IMR-90 (cell line): ENCODE measurements at regions not wholly inside any gene's neighbourhood (a gene's known extent, or its start where the extent isn't known, plus 50 kb on each side); places are given as distances from the start of the nearest gene placed in this dataset.

Source experiments
- ATAC-seq: fragments of 200-7000 bp; cut with Tn5 transposase; 2 replicates; pipeline ENCODE4 v1.9.1; 2020; ENCODE audit warnings: low read depth, mild to moderate bottlenecking, moderate library complexity
- BruUV-seq: library from RNA; stranded (reverse); fragments of 400-500 nt; replicated peaks from 2 replicates; lab custom pipeline; 2021; lab: Mats Ljungman, UMichigan
- CTCF ChIA-PET: fragments of 300-600 bp; formaldehyde crosslinking; extraction: SDS; loops from one replicate; lab custom pipeline; 2021; ENCODE audit warnings: antibody characterized with exemption; lab: Yijun Ruan, JAX
- POLR2A ChIA-PET: fragments of 300-600 bp; sonication (Branson Sonifier 250); formaldehyde crosslinking; loops from one replicate; lab custom pipeline; 2022; ENCODE audit warnings: antibody characterized with exemption; ENCODE audit not compliant: unreplicated experiment; lab: Charles Lee
- DNase-seq: peaks from one replicate; pipeline ENCODE4 v3.0.0; 2013
- H2AFZ ChIP-seq: replicated peaks from 2 replicates; pipeline ENCODE3; 2013; ENCODE audit warnings: low read length, mild to moderate bottlenecking; ENCODE audit not compliant: poor library complexity
- H2AK5ac ChIP-seq: 2 replicates; pipeline ENCODE4 v1.6.1; 2013; ENCODE audit warnings: low read depth, low read length, inconsistent platforms
- H2AK9ac ChIP-seq: replicated peaks from 2 replicates; pipeline ENCODE3; 2013; ENCODE audit warnings: mild to moderate bottlenecking, low read depth, low read length, moderate library complexity; ENCODE audit not compliant: poor library complexity
- H2BK120ac ChIP-seq: 2 replicates; pipeline ENCODE4 v1.6.1; 2013; ENCODE audit warnings: low read depth, low read length, inconsistent platforms
- H2BK15ac ChIP-seq: 3 replicates; pipeline ENCODE4 v1.6.1; 2013; ENCODE audit warnings: low read depth, low read length, inconsistent platforms
- H2BK20ac ChIP-seq: 2 replicates; pipeline ENCODE4 v1.6.1; 2013; ENCODE audit warnings: low read depth, mild to moderate bottlenecking, inconsistent platforms, low read length, moderate library complexity
- H2BK5ac ChIP-seq: 2 replicates; pipeline ENCODE4 v1.6.1; 2013; ENCODE audit warnings: mild to moderate bottlenecking, low read depth, low read length, inconsistent platforms; ENCODE audit not compliant: poor library complexity, severe bottlenecking
- H3K14ac ChIP-seq: replicated peaks from 2 replicates; pipeline ENCODE4 v1.6.1; 2013; ENCODE audit warnings: low read depth, low read length, inconsistent platforms
- H3K18ac ChIP-seq: 2 replicates; pipeline ENCODE4 v1.6.1; 2013; ENCODE audit warnings: low read depth, low read length, control low read depth
- H3K23ac ChIP-seq: 2 replicates; pipeline ENCODE4 v1.6.1; 2013; ENCODE audit warnings: low read depth, low read length, inconsistent platforms
- H3K27ac ChIP-seq: 2 replicates; pipeline ENCODE4 v1.5.1; 2013; ENCODE audit warnings: mild to moderate bottlenecking, control low read depth, low read length; ENCODE audit not compliant: insufficient read depth
- H3K27me3 ChIP-seq: 2 replicates; pipeline ENCODE4 v1.6.1; 2013; ENCODE audit warnings: low read length; ENCODE audit not compliant: control insufficient read depth, insufficient read depth
- H3K36me3 ChIP-seq: 2 replicates; pipeline ENCODE4 v1.6.1; 2013; ENCODE audit warnings: low read length, mixed read lengths; ENCODE audit not compliant: control insufficient read depth, insufficient read depth
- H3K4ac ChIP-seq: 2 replicates; pipeline ENCODE4 v1.6.1; 2013; ENCODE audit warnings: low read depth, low read length, inconsistent platforms
- H3K4me1 ChIP-seq: 2 replicates; pipeline ENCODE4 v1.6.1; 2013; ENCODE audit warnings: low read length, mixed read lengths; ENCODE audit not compliant: control insufficient read depth, insufficient read depth
- H3K4me2 ChIP-seq: 2 replicates; pipeline ENCODE4 v1.6.1; 2013; ENCODE audit warnings: low read depth, mild to moderate bottlenecking, control low read depth, low read length, moderate library complexity
- H3K4me3 ChIP-seq: 2 replicates; pipeline ENCODE4 v1.5.1; 2013; ENCODE audit warnings: low read depth, mild to moderate bottlenecking, control low read depth, low read length, moderate library complexity; ENCODE audit not compliant: insufficient read depth
- H3K56ac ChIP-seq: 2 replicates; pipeline ENCODE4 v1.6.1; 2013; ENCODE audit warnings: low read length, inconsistent platforms; ENCODE audit not compliant: insufficient read depth; ENCODE audit errors: extremely low read depth
- H3K79me1 ChIP-seq, 2 experiments: 2 replicates each; pipeline ENCODE4 v1.6.1; 2013; ENCODE audit warnings: low read length in 2 of 2, inconsistent platforms in 1 of 2, low read depth in 1 of 2
- H3K9ac ChIP-seq: 2 replicates; pipeline ENCODE4 v1.6.1; 2013; ENCODE audit warnings: low read depth, low read length, control low read depth
- H3K9me1 ChIP-seq: 2 replicates; pipeline ENCODE4 v1.6.1; 2013; ENCODE audit warnings: low read length, inconsistent platforms; ENCODE audit not compliant: insufficient read depth
- H3K9me3 ChIP-seq: 2 replicates; pipeline ENCODE4 v1.6.1; 2013; ENCODE audit warnings: low read length; ENCODE audit not compliant: control insufficient read depth, insufficient read depth
- H4K20me1 ChIP-seq: 2 replicates; pipeline ENCODE4 v1.6.1; 2013; ENCODE audit warnings: low read length, inconsistent platforms; ENCODE audit not compliant: insufficient read depth
- H4K5ac ChIP-seq: 2 replicates; pipeline ENCODE4 v1.6.1; 2013; ENCODE audit warnings: mild to moderate bottlenecking, low read depth, low read length, control low read depth
- H4K8ac ChIP-seq, 2 experiments: 2 replicates each; pipeline ENCODE4 v1.6.1; 2013; ENCODE audit warnings: low read depth in 2 of 2, low read length in 2 of 2, control low read depth in 1 of 2, inconsistent platforms in 1 of 2
- H4K91ac ChIP-seq: 2 replicates; pipeline ENCODE4 v1.6.1; 2013; ENCODE audit warnings: low read depth, low read length, inconsistent platforms; ENCODE audit not compliant: insufficient read depth
- BHLHE40 ChIP-seq: fragments of 150-350 bp; IDR thresholded peaks from 2 replicates; pipeline ENCODE4 v1.6.1; 2016; ENCODE audit warnings: mild to moderate bottlenecking, low read depth, low read length
- CEBPB ChIP-seq: IDR thresholded peaks from 2 replicates; pipeline ENCODE4 v1.6.1; 2012; ENCODE audit warnings: low read depth, low read length, improper control_type of control experiment
- CHD1 ChIP-seq: IDR thresholded peaks from 2 replicates; pipeline ENCODE4 v1.6.1; 2012; ENCODE audit warnings: low read depth, low read length, improper control_type of control experiment
- FOS ChIP-seq: fragments of 150-350 bp; IDR thresholded peaks from 2 replicates; pipeline ENCODE4 v1.6.1; 2016; ENCODE audit warnings: low read depth, low read length
- MAFK ChIP-seq: IDR thresholded peaks from 2 replicates; pipeline ENCODE4 v1.6.1; 2012; ENCODE audit warnings: low read depth, low read length, improper control_type of control experiment
- MAZ ChIP-seq: IDR thresholded peaks from 2 replicates; pipeline ENCODE4 v1.6.1; 2012; ENCODE audit warnings: low read depth, mild to moderate bottlenecking, low read length, improper control_type of control experiment, moderate library complexity, borderline replicate concordance
- MXI1 ChIP-seq: IDR thresholded peaks from 2 replicates; pipeline ENCODE4 v1.6.1; 2012; ENCODE audit warnings: low read depth, mild to moderate bottlenecking, low read length, moderate library complexity, borderline replicate concordance
- NFE2L2 ChIP-seq: fragments of 150-350 bp; IDR thresholded peaks from 2 replicates; pipeline ENCODE4 v1.6.1; 2016; ENCODE audit warnings: low read depth, mild to moderate bottlenecking, low read length
- POLR2A ChIP-seq: IDR thresholded peaks from 2 replicates; pipeline ENCODE4 v1.6.1; 2012; ENCODE audit warnings: mild to moderate bottlenecking, low read depth, low read length
- RAD21 ChIP-seq: IDR thresholded peaks from 2 replicates; pipeline ENCODE4 v1.6.1; 2012; ENCODE audit warnings: low read length, improper control_type of control experiment
- RCOR1 ChIP-seq: IDR thresholded peaks from 2 replicates; pipeline ENCODE4 v1.6.1; 2012; ENCODE audit warnings: mild to moderate bottlenecking, low read length, improper control_type of control experiment; ENCODE audit not compliant: insufficient replicate concordance
- RFX5 ChIP-seq: IDR thresholded peaks from 2 replicates; pipeline ENCODE4 v1.8.0; 2012; ENCODE audit warnings: low read depth, mild to moderate bottlenecking, low read length, moderate library complexity
- SMC3 ChIP-seq: fragments of 150-350 bp; IDR thresholded peaks from 2 replicates; pipeline ENCODE4 v1.6.1; 2016; ENCODE audit warnings: low read depth, mild to moderate bottlenecking, antibody characterized with exemption, low read length, moderate library complexity
- WGBS, 2 experiments: methylation state at CpG; one replicate each; pipeline versions ENCODE4 v1.1.5 to v1.1.7; 2013; ENCODE audit warnings: missing lambda C conversion rate in 2 of 2; ENCODE audit not compliant: insufficient read length in 1 of 2; ENCODE audit errors: extremely low coverage in 2 of 2; 5-methylcytosine and 5-hydroxymethylcytosine counted together
- dilution Hi-C: fragments of 300-500 bp; cut with HindIII; formaldehyde crosslinking; loops from one replicate; pipeline ENCODE4 v1.14.3; 2018; ENCODE audit warnings: low sequenced_read_pairs; ENCODE audit not compliant: unreplicated experiment
- in situ Hi-C: fragments of 300-500 bp; cut with MboI; formaldehyde crosslinking; loops from 3 replicates; pipeline ENCODE4 v1.14.3; 2019; ENCODE audit warnings: low sequenced_read_pairs, inconsistent platforms, mixed read lengths
- intact Hi-C: fragments of 100-400 bp; cut with micrococcal nuclease; formaldehyde crosslinking; loops from 2 replicates; pipeline ENCODE4 v1.10.0; 2022
- TF ChIP-seq, protein P1 (sequence below): fragments of 150-350 bp; IDR thresholded peaks from 2 replicates; pipeline ENCODE4 v1.6.1; 2017; ENCODE audit warnings: mild to moderate bottlenecking, antibody characterized with exemption, low read length, low read depth
- TF ChIP-seq, protein P2 (sequence below): conservative IDR thresholded peaks from 2 replicates; pipeline ENCODE4 v1.5.1; 2012; ENCODE audit warnings: mild to moderate bottlenecking, low read depth, low read length, improper control_type of control experiment
- TF ChIP-seq, protein P3 (sequence below): fragments of 150-350 bp; IDR thresholded peaks from 2 replicates; pipeline ENCODE4 v1.6.1; 2016; ENCODE audit warnings: low read depth, mild to moderate bottlenecking, low read length, moderate library complexity, borderline replicate concordance

DNA sequence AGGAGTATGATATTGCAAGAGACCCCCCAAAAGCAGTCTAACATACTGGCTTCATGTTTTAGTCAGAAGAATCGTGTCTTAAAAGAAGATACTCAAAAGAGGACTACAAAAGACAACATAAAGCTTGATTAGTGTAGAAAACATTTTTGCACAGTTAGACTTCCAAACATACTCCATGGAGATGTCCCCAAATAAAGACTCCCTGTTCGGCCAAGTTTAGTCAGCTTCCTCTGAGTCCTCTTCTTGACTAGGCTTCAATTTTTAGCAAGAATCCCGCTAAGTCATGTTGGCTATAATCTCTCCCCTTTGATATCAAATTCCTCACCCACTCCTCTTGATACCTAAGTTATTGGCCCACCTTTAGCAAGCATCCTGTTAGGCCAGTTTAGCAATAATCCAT is 298.0 kb downstream of the RMST start:
- Histone ChIP-seq H3K4ac (no peak overlapping the region), H2AK5ac (no peak overlapping the region), H2BK15ac (no peak overlapping the region), H2BK120ac (no peak overlapping the region), H4K8ac (no peak overlapping the region), H3K4me3 (no peak overlapping the region), H3K56ac (no peak overlapping the region), H3K27me3 (no peaks in the 10 kb centered on the region), H3K27ac (no peak overlapping the region), H3K9me3 (peaks cover 5% of the 10 kb centered on the region), H3K36me3 (no peaks in the 10 kb centered on the region), H4K5ac (no peak overlapping the region), H2BK5ac (no peak overlapping the region), H3K14ac (no peak overlapping the region), H3K9me1 (no peaks in the 10 kb centered on the region), H3K23ac (no peak overlapping the region), H3K9ac (no peak overlapping the region), H2AK9ac (no peak overlapping the region), H2BK20ac (no peak overlapping the region), H3K4me1 (no peaks in the 10 kb centered on the region), H3K4me2 (no peak overlapping the region), H3K79me1 (no peaks in the 10 kb centered on the region), H3K18ac (no peak overlapping the region), H4K91ac (no peak overlapping the region), H4K20me1 (no peaks in the 10 kb centered on the region), H2AFZ (no peak overlapping the region)
- POLR2A ChIA-PET, result no interaction called here
- ATAC-seq (no peak), DNase-seq (no peak)
- WGBS, 2 experiments, result 100% methylated on average over 1 of the region's 3 CpGs; no CpG with 5 or more reads in 1 of the 2 experiments
- in situ Hi-C loops, result no loop called here
- no TSS peak for BruUV-seq
- TF ChIP-seq RAD21 (no peak), POLR2A (no peak), CEBPB (no peak), MAZ (no peak), MAFK (no peak), SMC3 (no peak), RCOR1 (no peak), BHLHE40 (no peak), FOS (no peak), CHD1 (no peak), RFX5 (no peak), NFE2L2 (no peak), MXI1 (no peak)
- TF ChIP-seq, protein P1, sequence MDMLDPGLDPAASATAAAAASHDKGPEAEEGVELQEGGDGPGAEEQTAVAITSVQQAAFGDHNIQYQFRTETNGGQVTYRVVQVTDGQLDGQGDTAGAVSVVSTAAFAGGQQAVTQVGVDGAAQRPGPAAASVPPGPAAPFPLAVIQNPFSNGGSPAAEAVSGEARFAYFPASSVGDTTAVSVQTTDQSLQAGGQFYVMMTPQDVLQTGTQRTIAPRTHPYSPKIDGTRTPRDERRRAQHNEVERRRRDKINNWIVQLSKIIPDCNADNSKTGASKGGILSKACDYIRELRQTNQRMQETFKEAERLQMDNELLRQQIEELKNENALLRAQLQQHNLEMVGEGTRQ, result no peak
- TF ChIP-seq, protein P2, sequence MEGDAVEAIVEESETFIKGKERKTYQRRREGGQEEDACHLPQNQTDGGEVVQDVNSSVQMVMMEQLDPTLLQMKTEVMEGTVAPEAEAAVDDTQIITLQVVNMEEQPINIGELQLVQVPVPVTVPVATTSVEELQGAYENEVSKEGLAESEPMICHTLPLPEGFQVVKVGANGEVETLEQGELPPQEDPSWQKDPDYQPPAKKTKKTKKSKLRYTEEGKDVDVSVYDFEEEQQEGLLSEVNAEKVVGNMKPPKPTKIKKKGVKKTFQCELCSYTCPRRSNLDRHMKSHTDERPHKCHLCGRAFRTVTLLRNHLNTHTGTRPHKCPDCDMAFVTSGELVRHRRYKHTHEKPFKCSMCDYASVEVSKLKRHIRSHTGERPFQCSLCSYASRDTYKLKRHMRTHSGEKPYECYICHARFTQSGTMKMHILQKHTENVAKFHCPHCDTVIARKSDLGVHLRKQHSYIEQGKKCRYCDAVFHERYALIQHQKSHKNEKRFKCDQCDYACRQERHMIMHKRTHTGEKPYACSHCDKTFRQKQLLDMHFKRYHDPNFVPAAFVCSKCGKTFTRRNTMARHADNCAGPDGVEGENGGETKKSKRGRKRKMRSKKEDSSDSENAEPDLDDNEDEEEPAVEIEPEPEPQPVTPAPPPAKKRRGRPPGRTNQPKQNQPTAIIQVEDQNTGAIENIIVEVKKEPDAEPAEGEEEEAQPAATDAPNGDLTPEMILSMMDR, result no peak
- TF ChIP-seq, protein P3, sequence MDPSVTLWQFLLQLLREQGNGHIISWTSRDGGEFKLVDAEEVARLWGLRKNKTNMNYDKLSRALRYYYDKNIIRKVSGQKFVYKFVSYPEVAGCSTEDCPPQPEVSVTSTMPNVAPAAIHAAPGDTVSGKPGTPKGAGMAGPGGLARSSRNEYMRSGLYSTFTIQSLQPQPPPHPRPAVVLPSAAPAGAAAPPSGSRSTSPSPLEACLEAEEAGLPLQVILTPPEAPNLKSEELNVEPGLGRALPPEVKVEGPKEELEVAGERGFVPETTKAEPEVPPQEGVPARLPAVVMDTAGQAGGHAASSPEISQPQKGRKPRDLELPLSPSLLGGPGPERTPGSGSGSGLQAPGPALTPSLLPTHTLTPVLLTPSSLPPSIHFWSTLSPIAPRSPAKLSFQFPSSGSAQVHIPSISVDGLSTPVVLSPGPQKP, result no peak
- intact Hi-C loops, result no loop called here
- CTCF ChIA-PET, result no interaction called here
- dilution Hi-C loops, result no loop called here
